Cardiac septum (tissue), 1 donor: ENCODE measurements at regions not wholly inside any gene's neighbourhood (a gene's known extent, or its start where the extent isn't known, plus 50 kb on each side); places are given as distances from the start of the nearest gene placed in this dataset.

Experiments used
- DNase-seq: peaks from one replicate; pipeline ENCODE4 v3.0.0-alpha.2; 2020; ENCODE audit warnings: low spot score
- intact Hi-C: fragments of 100-400 bp; cut with DNase I; formaldehyde crosslinking; loops from one replicate; pipeline ENCODE4 v1.14.0; 2022
- donor health status: DM: no; HTN: no; CAD: no.

- DNase-seq, result no peak
- intact Hi-C loops, result no loop called here
These were observed 255.8 kb downstream of the DLL1 start for GRCh38 chr6:170035044-170035443.

GRCh38 chr6:170034294-170034693 lies 256.6 kb downstream of the DLL1 start:
- intact Hi-C loops, result no loop called here
- peak; percentile 62 for DNase-seq

- DNase-seq, result peak; percentile 43
- intact Hi-C loops, result no loop called here
These were observed 257.2 kb downstream of the DLL1 start for GRCh38 chr6:170033666-170034065.

DNA sequence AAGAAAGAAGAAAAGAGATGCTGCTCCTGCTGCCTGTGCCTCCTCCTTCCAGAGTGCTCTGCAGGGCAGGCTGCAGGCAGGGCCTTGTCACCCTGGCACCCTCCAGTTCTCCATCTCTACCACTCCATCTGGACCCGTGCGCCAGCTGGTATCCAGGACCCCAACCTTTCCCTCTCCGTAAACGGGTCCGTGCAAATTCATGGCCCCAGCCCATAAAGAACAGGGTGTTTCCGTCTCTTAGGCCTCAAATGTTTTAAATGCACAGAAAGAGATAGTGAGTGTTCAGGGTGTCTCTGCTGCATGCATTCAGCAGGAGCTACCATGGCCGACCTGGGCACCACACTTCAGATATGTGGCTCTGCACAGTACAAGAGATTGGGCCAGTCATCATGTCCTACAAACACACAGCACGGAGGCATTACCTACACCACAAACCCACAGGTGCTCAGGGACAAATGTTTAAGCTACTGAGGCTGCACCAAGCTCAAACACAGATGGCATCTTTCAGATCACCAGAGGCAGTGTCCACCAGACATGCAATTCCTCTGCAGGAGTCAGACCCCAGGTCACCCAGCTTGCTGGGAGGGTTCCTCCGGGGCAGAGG lies 258.1 kb downstream of the DLL1 start:
- intact Hi-C loops, result no loop called here
- peak; percentile 56 for DNase-seq

GRCh38 chr6:170032197-170032596 lies 258.7 kb downstream of the DLL1 start:
- intact Hi-C loops, result no loop called here
- peak; percentile 69 for DNase-seq

DNA sequence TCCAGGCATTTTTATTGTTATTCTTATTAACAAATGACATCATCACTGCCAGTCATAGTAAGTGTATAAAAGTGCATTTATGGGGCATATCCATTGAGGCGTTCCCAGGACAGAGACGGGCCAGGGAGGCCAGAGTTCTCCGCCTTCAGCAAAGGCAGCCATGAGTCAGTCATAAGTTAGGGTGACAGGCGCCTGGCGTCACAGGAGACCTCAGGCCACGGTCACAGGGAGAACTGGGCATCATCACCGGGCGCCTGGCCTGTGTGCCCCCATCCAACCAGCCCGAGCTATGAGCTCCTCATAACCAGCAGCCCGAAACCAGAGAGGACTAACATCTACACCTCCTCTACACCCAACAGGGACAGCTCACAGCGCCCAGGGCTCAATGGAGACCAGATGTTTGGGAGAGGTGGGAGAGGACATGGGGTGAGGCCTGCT lies 259.2 kb downstream of the DLL1 start:
- peak; percentile 67 for DNase-seq
- intact Hi-C loops, result no loop called here

- peak; percentile 49 for DNase-seq
- intact Hi-C loops, result no loop called here
These were observed 259.9 kb downstream of the DLL1 start for GRCh38 chr6:170030821-170031471.

- peak; percentile 36 for DNase-seq
- intact Hi-C loops, result no loop called here
These were observed 260.5 kb downstream of the DLL1 start for GRCh38 chr6:170030284-170030815.

DNA sequence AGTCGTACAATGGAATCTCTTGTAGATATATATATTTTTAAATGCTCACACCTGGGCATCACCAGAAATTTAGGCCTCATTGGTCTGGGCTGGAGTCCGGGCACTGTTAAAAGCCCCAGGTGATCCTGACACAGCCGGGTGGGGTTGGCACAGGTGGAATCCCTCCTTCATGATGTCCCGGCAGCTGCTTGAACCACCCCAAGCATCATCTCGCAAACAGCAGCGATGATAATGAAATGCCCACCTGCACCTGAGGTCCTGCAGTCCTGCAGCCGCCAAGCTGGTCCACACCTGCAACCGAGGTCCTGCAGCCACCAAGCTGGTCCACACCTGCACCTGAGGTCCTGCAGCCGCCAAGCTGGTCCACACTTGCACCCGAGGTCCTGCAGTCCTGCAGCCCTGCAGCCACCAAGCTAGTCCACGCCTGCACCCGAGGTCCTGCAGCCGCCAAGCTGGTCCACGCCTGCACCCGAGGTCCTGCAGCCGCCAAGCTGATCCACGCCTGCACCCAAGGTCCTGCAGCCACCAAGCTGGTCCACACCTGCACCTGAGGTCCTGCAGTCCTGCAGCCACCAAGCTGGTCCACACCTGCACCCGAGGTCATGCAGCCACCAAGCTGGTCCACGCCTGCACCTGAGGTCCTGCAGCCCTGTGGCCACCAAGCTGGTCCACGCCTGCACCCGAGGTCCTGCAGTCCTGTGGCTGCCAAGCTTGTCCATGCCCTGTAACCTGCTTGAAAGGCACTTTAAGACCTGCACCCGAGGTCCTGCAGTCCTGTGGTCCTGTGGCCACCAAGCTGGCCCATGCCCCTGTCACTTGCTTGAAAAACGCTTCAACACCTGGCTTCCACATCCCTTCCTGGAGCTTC lies 261.2 kb downstream of the DLL1 start:
- intact Hi-C loops, result no loop called here
- peak; percentile 53 for DNase-seq

DNA sequence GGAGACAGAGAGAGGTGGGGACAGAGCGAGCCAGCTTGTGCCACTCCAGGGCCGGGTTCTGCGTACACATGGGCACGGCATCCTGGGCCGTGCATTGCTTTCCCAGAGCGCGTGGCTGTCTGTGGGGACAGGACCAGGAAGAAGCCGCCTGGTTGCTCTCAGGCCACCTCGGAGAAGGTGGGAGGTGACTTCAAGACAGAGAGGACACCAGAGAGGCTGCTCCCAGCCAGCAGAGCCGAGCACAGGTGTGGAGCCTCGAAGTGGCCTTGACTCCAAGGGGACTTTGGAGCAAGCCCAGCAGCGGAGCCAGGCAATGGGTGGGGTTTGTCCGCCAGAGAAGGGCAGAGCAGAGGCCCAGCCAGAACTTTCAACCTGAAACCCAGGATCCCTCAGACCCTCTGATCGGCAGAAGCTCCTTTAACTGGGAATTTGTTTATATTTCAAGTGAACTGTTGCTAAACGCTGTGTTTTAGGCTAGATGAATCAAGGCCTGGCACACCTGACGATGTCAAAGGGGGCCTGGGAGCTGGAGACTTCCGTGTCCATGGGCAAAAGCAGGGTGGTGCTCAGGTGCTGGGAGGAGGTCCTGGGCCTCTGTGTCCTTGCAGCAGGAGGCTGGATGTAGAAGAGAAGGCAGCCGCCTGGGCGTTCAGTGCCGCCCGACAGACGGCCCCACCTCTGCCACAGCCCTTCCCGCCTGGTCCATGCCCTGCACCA lies 262.1 kb downstream of the DLL1 start:
- DNase-seq, result peak; percentile 74
- intact Hi-C loops, result no loop called here

DNA sequence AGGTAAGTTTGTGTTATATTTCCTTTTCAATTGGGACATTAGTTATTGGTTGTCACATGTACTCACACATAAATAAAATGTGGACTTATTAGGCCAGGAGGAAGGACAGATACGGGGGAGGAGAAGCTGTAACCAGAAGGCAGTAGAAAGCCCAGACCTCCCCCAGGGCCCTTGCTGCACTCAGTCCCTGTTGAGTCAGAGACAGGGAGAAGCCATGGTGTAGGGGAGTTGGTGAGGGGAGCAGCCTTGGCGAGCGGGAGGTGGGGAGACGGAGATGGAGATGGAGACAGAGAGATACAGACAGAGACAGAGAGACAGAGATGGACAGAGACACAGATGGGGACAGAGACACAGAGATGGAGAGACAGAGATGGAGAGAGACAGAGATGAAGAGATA lies 263.2 kb downstream of the DLL1 start:
- DNase-seq, result peak; percentile 63
- intact Hi-C loops, result no loop called here

GRCh38 chr6:170026751-170027646 lies 263.9 kb downstream of the DLL1 start:
- no peak for DNase-seq
- intact Hi-C loops, result no loop called here

DNA sequence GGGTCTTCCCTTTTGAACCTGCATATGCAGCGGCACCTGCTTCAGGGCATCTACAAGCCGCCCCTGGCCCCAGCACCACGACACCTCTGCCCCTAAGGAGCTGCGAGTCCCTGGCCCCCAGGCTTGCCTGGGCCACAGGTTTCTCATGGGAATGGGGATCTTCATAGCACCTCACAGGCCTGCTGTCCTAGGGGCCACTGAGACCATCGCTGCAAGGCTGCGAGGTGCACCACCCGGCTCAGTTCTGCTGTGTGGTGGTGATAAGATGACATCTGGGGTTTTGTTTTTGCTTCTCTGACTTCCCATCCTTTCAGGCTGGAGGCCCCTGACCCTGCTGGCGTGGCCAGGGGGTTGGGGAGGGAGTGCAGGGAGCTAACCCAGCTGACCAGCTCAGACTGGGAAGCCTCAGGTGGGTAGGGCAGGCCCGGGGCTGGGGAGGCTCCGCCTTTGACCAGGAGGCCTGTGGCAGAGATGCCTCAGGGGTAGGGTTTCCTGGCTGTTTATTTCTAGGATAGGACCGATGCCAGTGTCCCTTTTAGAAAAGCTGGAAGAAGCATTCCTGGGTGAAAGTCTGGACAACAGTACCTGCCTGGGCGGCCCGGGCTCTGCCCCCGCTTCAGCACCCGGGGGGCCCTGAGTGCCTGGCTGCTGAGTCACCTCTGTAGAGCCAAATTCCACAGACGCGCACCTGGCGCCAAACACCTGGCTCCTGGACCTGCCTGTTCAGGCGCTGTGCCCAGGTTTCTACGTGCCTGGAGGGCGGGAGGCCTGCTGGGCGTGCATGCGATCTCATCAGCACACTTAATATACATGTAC lies 264.7 kb downstream of the DLL1 start:
- intact Hi-C loops, result no loop called here
- DNase-seq, result peak; percentile 73

DNA sequence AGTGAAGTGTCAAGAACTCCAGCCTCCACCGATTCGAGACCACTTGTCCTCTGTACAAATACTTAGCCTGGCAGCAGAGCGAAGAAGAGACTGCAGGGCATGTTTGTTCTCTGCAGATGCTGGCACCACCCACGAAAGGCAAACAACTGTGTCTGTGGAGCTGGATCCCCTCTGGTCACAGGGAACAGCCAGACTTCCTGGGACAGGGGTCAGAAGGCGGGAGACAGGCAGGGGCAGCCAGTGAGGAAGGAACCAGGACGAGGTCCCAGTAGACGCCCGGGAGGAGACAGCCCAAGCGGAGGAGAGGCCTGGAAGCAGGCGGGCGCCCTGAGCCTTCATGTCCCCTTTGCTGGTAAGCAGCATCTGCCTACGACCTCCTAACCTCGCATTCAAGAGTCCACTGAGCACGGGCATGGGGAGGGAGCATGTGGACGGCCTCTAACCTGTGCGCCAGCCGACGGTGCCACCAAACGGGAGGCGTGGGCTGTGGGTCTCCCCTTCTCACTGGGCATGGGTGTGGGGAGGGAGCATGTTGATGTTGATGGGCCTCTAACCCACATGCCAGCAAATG lies 265.5 kb downstream of the DLL1 start:
- no peak for DNase-seq
- intact Hi-C loops, result no loop called here

DNA sequence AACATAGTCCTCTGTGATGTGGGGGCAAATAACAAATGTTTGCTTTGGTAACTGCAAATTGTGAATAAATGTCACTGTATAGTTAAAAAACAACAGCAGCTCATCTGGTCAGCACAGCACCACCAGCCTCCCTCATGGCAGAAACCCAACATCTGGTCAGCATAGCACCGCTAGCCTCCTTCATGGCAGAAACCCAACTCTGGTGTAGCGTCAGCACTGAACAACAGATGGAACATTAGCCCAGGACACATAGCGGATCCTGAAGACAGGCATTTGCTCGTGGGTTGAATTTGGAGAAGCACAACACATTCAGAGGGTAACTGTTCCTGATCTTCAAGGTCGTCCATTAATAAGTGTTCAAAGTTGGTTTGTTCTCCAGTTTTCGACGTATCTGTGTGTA lies 265.9 kb downstream of the DLL1 start:
- peak; percentile 66 for DNase-seq
- intact Hi-C loops, result no loop called here

GRCh38 chr6:170023620-170024521 lies 267.0 kb downstream of the DLL1 start:
- DNase-seq, result peak; percentile 65
- intact Hi-C loops, result no loop called here
